SK-MEL-5 (cell line): ENCODE measurements at regions not wholly inside any gene's neighbourhood (a gene's known extent, or its start where the extent isn't known, plus 50 kb on each side); places are given as distances from the start of the nearest gene placed in this dataset.

Source experiments
- DNase-seq: peaks from one replicate; pipeline ENCODE4 v3.0.0-alpha.2; 2016; ENCODE audit warnings: low read depth, low spot score
- in situ Hi-C: cut with HindIII; loops from 2 replicates; pipeline ENCODE4 v1.10.0; 2016; ENCODE audit warnings: low sequenced_read_pairs, high pct_unique_total_duplicates, low pct_unique_long_range_greater_than_20kb

- in situ Hi-C loops, result no loop called here
- DNase-seq, result peak; percentile 53
These were observed 115.3 kb upstream of the RIOK3 start for GRCh38 chr18:23337599-23338444.

DNA sequence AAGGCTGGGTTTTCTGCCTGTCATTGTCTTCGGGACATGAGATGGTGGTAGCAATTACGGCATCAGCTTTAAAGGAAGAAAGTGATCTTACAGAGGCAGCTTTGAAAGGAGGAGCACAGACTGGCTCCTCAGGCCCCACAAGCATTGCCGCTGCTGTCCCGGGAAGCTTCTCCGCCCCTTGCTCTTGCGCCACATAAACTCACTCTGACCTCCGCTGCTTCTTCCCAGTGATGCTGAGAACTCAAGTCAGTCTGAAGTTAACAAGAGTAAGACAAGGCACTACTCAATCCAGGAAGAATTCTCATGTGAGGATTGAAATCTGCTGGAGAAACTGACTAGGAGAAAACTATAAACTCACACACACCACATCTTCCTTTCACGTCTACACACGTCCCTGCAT lies 112.4 kb upstream of the RIOK3 start:
- in situ Hi-C loops, result no loop called here
- DNase-seq, result no peak

GRCh38 chr18:23341383-23341782 lies 111.7 kb upstream of the RIOK3 start:
- no peak for DNase-seq
- in situ Hi-C loops, result no loop called here

DNA sequence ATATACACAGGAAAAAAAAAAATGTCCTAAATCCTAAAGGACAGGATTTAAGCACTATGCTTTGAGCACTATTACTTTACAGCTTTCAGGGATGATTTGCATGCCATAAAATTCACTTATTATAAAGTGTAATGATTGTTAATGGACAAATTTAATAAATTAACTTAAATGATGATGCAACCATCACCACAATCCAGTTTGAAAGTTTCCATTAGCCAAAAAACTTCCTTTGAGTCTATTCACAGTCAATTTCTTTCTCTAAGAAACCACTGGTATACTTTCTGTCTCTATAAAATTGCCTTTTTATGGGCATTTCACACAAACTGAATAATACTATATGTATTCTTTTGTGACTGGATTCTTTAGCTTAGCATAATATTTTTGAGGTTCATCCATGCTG lies 111.1 kb upstream of the RIOK3 start:
- no peak for DNase-seq
- in situ Hi-C loops, result no loop called here

DNA sequence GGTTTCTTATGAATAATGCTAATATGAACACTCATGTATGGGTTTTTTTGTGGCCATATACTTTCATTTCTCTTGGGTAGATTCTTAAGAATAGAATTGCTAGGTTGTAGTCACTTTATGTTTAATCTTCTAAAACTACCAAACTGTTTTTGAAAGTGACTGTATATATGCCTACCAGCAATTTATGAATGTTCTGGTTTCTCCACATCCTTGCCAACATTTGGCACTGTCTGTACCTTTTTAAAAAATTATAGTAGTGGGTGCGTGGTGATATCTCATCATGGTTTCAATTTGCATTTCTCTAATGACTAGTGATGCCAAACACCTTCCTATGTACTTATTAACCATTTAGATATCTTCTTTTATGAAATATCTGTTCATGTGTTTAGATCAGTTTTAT lies 110.6 kb upstream of the RIOK3 start:
- in situ Hi-C loops, result no loop called here
- DNase-seq, result no peak

DNA sequence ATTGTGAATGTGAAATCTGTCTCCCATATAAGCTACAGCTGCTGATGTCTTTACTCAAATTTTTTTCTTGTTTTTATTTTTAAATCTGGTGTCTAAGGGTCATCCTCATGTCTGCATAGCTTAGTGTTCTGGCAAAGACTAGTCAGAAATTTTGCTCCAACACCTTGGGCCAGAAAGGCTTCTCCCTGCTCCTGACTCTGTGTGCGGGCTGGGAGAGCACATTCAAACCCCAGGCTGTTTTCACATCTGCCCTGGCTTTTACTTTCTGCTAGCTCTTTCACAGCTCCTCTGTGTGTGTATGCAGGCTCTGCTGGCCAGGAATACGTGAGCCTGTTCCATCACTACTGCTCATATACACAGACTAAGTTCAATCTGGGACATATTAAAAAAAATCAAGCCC lies 102.9 kb upstream of the RIOK3 start:
- in situ Hi-C loops, result no loop called here
- DNase-seq, result no peak

- in situ Hi-C loops, result no loop called here
- no peak for DNase-seq
These were observed 101.6 kb upstream of the RIOK3 start for GRCh38 chr18:23351521-23351920.

- no peak for DNase-seq
- in situ Hi-C loops, result no loop called here
These were observed 101.0 kb upstream of the RIOK3 start for GRCh38 chr18:23352042-23352441.

DNA sequence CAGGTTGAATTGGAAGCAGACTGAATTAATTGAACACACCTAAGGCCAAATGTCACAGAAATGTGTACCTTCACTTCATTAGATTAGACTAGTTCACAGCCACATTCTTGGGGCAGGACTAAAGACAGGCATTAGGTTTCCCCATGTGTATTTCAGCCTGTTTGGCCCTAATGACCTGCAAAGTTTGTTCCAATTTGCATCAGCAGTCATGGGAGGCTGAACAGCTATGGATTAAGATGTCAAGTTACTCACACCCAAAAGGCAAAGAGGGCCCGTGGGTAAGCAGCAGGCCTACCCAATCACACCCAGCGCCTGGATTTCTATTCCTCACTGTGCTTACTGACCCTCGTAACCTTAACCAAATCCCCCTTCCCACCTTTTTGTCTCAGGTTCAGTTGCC lies 99.6 kb upstream of the RIOK3 start:
- DNase-seq, result no peak
- in situ Hi-C loops, result no loop called here

DNA sequence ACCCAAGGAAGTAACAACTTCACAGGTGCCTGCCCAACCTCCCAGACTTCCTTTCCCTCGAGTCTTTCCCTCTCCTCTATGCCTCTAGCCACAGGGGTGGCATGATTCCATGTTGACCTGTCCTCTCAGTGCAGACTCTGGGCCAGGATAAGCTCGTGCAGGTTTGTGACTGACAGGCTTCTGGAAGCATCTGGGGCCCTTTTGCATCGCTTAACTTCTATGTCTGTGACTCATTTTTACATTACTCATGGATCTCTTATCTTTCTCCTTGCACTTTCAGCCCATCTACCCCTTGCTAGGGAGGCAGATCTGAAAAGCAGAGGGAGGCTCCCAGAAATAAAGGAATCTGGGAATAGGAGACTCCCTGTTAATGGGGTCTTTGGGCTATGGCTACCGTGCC lies 98.5 kb upstream of the RIOK3 start:
- in situ Hi-C loops, result no loop called here
- DNase-seq, result no peak

- in situ Hi-C loops, result no loop called here
- no peak for DNase-seq
These were observed 97.9 kb upstream of the RIOK3 start for GRCh38 chr18:23355206-23355605.

DNA sequence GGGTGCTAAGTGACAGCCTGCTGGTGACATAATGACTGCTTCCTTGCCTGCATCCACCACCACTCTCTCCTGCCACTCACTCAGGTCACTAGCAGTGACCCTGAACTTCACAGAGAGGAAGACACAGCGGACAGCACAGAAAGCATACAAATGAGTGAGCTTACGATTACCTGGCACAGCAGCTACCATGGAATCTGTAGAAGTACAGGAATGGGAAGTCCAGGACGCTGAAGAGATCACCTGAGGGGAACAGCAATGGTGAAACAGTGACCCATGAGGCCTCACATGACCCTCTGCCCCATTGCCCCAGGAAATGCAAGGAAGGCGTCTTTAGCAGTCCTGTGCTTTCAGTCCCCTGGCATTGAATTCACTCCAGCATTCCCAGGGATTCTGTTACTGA lies 96.7 kb upstream of the RIOK3 start:
- in situ Hi-C loops, result no loop called here
- DNase-seq, result no peak

- in situ Hi-C loops, result no loop called here
- no peak for DNase-seq
These were observed 96.0 kb upstream of the RIOK3 start for GRCh38 chr18:23356915-23357601.

DNA sequence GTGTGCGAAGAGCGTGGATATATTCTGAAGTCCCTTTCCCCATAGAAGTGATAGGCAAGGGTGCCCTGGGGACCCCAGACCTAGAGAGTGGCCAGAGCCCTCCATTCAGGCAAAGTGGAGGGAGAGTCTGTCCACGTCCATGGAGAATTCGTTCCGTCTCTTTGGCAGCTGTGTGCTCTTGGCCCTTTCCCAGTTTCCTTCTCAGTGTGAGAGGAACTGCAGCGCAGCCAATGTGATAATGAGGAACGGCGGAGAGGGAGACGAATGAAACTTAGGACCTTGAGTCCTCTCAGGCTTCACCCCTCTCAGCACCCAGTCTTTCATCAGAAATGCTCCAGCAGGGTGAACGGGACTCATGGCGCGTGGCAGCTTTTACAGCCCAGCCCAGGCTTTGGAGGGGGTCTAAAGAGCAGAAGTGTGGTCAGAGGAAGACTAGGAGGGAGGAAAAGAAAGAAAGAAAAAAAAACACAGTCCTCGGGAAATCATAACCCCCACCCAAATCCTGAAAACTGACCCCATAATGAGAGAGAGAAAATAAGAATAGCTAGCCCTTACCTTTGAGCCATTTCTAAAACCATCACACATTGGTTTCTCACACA lies 95.0 kb upstream of the RIOK3 start:
- DNase-seq, result no peak
- in situ Hi-C loops, result no loop called here

- no peak for DNase-seq
- in situ Hi-C loops, result no loop called here
These were observed 93.7 kb upstream of the RIOK3 start for GRCh38 chr18:23359421-23359820.

DNA sequence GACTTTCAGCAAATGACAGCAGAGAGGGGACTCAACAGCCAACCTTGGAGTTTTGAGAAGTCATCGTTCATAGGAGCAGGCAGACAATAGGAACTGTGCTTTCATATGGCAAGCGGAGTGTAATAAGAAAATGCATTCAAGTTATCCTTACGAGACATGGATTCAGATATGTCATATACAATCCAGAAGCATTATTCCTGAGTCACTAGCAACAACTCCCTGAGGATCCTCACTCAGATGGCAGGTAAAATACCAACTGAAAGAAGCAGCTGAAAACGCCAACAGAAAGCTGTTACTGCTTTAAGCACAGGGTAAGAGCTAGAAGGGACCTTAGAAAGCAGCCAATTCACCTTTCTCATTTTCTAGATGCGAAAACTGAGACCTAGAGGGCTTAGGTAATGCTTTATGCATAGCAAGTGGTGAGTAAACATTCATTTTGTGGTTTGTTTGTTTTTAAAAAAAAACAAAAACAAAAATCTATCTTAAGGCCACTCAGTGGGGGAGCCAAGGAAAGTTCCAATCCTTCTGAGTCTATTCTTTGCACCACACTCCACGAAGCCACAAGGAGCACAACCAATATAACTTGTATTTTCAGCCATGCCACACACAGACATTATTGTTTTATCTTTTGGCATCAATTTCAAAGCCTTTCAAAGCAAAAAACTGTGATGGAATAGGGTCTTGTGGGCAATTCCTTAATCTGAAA lies 89.1 kb upstream of the RIOK3 start:
- in situ Hi-C loops, result no loop called here
- DNase-seq, result no peak

DNA sequence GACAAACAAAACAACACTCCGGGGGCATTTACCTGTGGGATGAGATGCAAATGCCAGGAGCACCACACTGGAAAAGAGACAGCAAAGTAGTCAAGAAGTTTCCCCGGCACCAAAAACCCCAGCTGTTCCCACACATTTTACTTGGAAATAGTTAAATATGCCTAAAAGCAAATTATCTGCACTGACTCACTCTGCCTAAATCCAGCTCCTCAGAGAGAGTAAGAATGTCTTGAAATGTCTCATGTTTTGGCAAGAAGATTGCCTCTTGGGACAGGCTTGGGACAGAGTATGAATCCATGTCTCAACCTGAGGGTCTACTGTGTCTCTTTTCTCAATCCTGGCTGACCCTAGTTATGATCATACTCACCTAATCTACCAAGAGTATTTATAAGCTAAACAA lies 87.5 kb upstream of the RIOK3 start:
- in situ Hi-C loops, result no loop called here

DNA sequence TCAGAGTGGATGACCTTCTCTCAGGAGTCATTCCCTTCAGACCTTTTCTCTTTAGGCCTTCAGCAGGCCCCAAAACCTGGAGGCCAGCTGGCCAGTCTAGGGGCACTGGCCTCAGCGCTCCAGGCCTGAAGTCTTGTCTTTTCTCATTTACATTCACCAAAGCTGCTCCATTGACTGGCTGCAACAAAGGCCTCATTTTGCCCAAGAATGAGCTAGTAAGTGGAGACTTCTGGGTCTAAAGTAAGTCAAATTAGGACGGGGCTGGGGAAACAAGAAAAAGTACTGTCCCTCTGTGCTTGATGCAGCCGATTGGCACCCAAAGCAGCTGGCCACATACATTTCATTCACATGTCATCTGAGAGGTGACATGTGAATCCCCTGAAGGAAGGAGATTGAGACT lies 83.8 kb upstream of the RIOK3 start:
- in situ Hi-C loops, result no loop called here
- DNase-seq, result peak; percentile 50

More for the DNA sequence above, 87.5 kb upstream of the RIOK3 start:
- DNase-seq, result no peak
